Body of pancreas (tissue), 4 donors: ENCODE measurements at regions not wholly inside any gene's neighbourhood (a gene's known extent, or its start where the extent isn't known, plus 50 kb on each side); places are given as distances from the start of the nearest gene placed in this dataset.

ENCODE experiments used
- POLR2A ChIP-seq, 3 donors: fragments of 450-650 bp; IDR thresholded peaks; one replicate each; pipeline ENCODE4 v1.6.1; 2016; ENCODE audit warnings: antibody characterized with exemption in 3 of 3, mild to moderate bottlenecking in 2 of 3
- TF ChIP-seq, protein P1 (sequence below), 7 experiments: fragments of 450-650 bp in 4 of 7; fragments of 200-600 bp in 3 of 7; sonication (generic) in 3 of 7; IDR thresholded peaks; one replicate each; pipeline ENCODE4 v1.5.1; 2016 to 2019; ENCODE audit warnings: antibody characterized with exemption in 7 of 7

DNA sequence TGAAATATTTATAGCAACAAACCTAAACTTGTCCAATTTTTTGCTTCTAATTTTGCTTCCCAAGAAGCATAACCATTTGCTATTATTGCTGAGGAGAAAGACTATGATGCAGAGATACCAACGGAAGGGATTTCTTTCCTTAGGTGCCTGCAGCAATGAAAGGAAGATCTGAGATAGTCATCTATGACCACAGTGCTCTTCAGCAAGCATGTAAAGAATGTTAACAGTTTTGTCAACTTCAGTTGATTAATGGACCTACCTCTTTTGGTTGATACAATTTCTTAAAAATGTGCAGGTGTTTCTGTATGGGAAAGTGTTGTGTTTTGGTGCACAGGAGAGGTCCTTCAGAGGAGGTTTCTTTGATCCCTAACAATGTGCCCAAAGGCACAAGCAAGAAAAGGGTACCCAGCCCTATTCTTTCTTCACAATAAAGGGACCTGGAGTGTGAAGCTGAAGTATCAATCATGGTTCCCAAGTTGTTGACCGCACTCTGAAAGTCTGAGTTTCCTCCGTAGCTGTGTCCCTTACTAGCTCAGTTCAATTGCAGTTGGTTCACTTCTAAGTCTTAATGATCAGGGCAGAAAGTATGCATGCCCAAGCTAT, 307.7 kb upstream of the KCNH8 start:
- TF ChIP-seq, protein P1, sequence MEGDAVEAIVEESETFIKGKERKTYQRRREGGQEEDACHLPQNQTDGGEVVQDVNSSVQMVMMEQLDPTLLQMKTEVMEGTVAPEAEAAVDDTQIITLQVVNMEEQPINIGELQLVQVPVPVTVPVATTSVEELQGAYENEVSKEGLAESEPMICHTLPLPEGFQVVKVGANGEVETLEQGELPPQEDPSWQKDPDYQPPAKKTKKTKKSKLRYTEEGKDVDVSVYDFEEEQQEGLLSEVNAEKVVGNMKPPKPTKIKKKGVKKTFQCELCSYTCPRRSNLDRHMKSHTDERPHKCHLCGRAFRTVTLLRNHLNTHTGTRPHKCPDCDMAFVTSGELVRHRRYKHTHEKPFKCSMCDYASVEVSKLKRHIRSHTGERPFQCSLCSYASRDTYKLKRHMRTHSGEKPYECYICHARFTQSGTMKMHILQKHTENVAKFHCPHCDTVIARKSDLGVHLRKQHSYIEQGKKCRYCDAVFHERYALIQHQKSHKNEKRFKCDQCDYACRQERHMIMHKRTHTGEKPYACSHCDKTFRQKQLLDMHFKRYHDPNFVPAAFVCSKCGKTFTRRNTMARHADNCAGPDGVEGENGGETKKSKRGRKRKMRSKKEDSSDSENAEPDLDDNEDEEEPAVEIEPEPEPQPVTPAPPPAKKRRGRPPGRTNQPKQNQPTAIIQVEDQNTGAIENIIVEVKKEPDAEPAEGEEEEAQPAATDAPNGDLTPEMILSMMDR (IDR thresholded peaks at IDR 0.05), result no peak
- TF ChIP-seq POLR2A (IDR thresholded peaks at IDR 0.05), result no peak
